H1 (cell line): ENCODE measurements at regions not wholly inside any gene's neighbourhood (a gene's known extent, or its start where the extent isn't known, plus 50 kb on each side); places are given as distances from the start of the nearest gene placed in this dataset.

Source experiments
- CTCF ChIA-PET: fragments of 300-600 bp; sonication (Branson Sonifier 250); formaldehyde crosslinking; loops from one replicate; lab custom pipeline; 2021; ENCODE audit not compliant: partially characterized antibody; lab: Charles Lee
- POLR2A ChIA-PET: fragments of 300-600 bp; sonication (Branson Sonifier 250); formaldehyde crosslinking; loops from one replicate; lab custom pipeline; 2021; ENCODE audit warnings: inconsistent platforms; ENCODE audit not compliant: partially characterized antibody; lab: Charles Lee
- DNase-seq, 2 experiments: peaks; one replicate each; pipeline versions ENCODE4 v3.0.0 to v3.0.0-alpha.2; 2010 to 2022; ENCODE audit warnings: low spot score in 2 of 2, low read depth in 1 of 2, mixed read lengths in 1 of 2
- FAIRE-seq: peaks from 2 replicates; lab custom pipeline; 2011; peaks lifted over from hg19 to GRCh38; lab: Jason Lieb, UNC
- H2AFZ ChIP-seq: 2 replicates; pipeline ENCODE4 v1.8.1; 2012; ENCODE audit warnings: low read length, inconsistent platforms
- H2AK5ac ChIP-seq: 2 replicates; pipeline ENCODE4 v1.6.1; 2013; ENCODE audit warnings: low read depth, low read length
- H2BK120ac ChIP-seq: replicated peaks from 2 replicates; pipeline ENCODE3; 2013; ENCODE audit warnings: low read depth, low read length, inconsistent platforms
- H2BK12ac ChIP-seq: 2 replicates; pipeline ENCODE4 v1.6.1; 2013; ENCODE audit warnings: low read depth, low read length
- H2BK15ac ChIP-seq: 2 replicates; pipeline ENCODE4 v1.6.1; 2013; ENCODE audit warnings: low read length
- H2BK20ac ChIP-seq: 2 replicates; pipeline ENCODE4 v1.6.1; 2013; ENCODE audit warnings: low read length
- H2BK5ac ChIP-seq: 2 replicates; pipeline ENCODE4 v1.6.1; 2013; ENCODE audit warnings: low read depth, low read length
- H3K14ac ChIP-seq: 2 replicates; pipeline ENCODE4 v1.6.1; 2013; ENCODE audit warnings: inconsistent platforms; ENCODE audit not compliant: insufficient read length
- H3K18ac ChIP-seq: 2 replicates; pipeline ENCODE4 v1.6.1; 2013; ENCODE audit warnings: low read length; ENCODE audit errors: extremely low read depth
- H3K23ac ChIP-seq: 2 replicates; pipeline ENCODE4 v1.6.1; 2013; ENCODE audit warnings: inconsistent platforms; ENCODE audit not compliant: insufficient read length
- H3K23me2 ChIP-seq: 2 replicates; pipeline ENCODE4 v1.6.1; 2013; ENCODE audit warnings: low read depth, low read length
- H3K27ac ChIP-seq: 2 replicates; pipeline ENCODE4 v1.6.1; 2011; ENCODE audit warnings: low read depth, low read length, inconsistent platforms
- H3K27me3 ChIP-seq, 4 experiments: replicated peaks in 1 of 4; 1 replicate in 1 of 4; 2 replicates in 3 of 4; pipeline versions ENCODE4 v1.6.1 to v1.8.1; 2011 to 2013; ENCODE audit warnings: low read length in 3 of 4, mild to moderate bottlenecking in 3 of 4, inconsistent platforms in 2 of 4, mixed read lengths in 2 of 4, moderate library complexity in 1 of 4; ENCODE audit not compliant: control insufficient read depth in 3 of 4, insufficient read depth in 3 of 4; ENCODE audit errors: extremely low read depth in 1 of 4
- H3K36me3 ChIP-seq, 4 experiments: 2 replicates each; pipeline versions ENCODE4 v1.6.1 to v1.8.1; 2011 to 2013; ENCODE audit warnings: mild to moderate bottlenecking in 4 of 4, low read length in 3 of 4, moderate library complexity in 2 of 4, control low read depth in 1 of 4, inconsistent platforms in 1 of 4; ENCODE audit not compliant: insufficient read depth in 4 of 4, control insufficient read depth in 2 of 4
- H3K4ac ChIP-seq: replicated peaks from 2 replicates; pipeline ENCODE3; 2013; ENCODE audit warnings: low read length, low read depth, mixed read lengths, inconsistent platforms; ENCODE audit not compliant: insufficient read length
- H3K4me1 ChIP-seq, 4 experiments: replicated peaks in 1 of 4; 1 replicate in 1 of 4; 2 replicates in 3 of 4; pipeline versions ENCODE4 v1.6.1 to v1.8.1; 2011 to 2013; ENCODE audit warnings: low read length in 3 of 4, inconsistent platforms in 2 of 4, mixed read lengths in 1 of 4; ENCODE audit not compliant: insufficient read depth in 4 of 4, control insufficient read depth in 3 of 4
- H3K4me2 ChIP-seq, 2 experiments: 2 replicates each; pipeline versions ENCODE4 v1.6.1 to v1.8.1; 2011 to 2013; ENCODE audit warnings: low read depth in 2 of 2, low read length in 2 of 2, control low read depth in 1 of 2, inconsistent platforms in 1 of 2, mild to moderate bottlenecking in 1 of 2; ENCODE audit not compliant: insufficient read depth in 1 of 2
- H3K4me3 ChIP-seq, 4 experiments: fragments of 200-600, 300-600 bp in 1 of 4; sonication (generic), shearing (Covaris generic), sonication (Bioruptor Twin) in 1 of 4; 2 replicates each; pipeline versions ENCODE4 v1.5.1 to v1.8.1; 2011 to 2016; ENCODE audit warnings: low read length in 4 of 4, low read depth in 3 of 4, control low read depth in 2 of 4, inconsistent platforms in 2 of 4, mild to moderate bottlenecking in 2 of 4, mixed read lengths in 1 of 4, moderate library complexity in 1 of 4; ENCODE audit not compliant: insufficient read depth in 2 of 4; ENCODE audit errors: extremely low read depth in 1 of 4
- H3K56ac ChIP-seq: replicated peaks from 2 replicates; pipeline ENCODE3; 2013; ENCODE audit warnings: low read depth, mild to moderate bottlenecking, mixed read lengths, low read length, inconsistent platforms; ENCODE audit not compliant: insufficient read length
- H3K79me1 ChIP-seq: 2 replicates; pipeline ENCODE4 v1.6.1; 2013; ENCODE audit warnings: low read depth, low read length, control low read depth
- H3K79me2 ChIP-seq, 2 experiments: 2 replicates each; pipeline versions ENCODE4 v1.6.1 to v1.8.1; 2012 to 2013; ENCODE audit warnings: low read length in 2 of 2, mild to moderate bottlenecking in 2 of 2, inconsistent platforms in 1 of 2; ENCODE audit not compliant: insufficient read depth in 2 of 2, control insufficient read depth in 1 of 2
- H3K9ac ChIP-seq, 4 experiments: replicated peaks in 1 of 4; 1 replicate in 1 of 4; 2 replicates in 3 of 4; pipeline versions ENCODE4 v1.6.1 to v1.8.1; 2011 to 2013; ENCODE audit warnings: low read depth in 3 of 4, low read length in 3 of 4, control low read depth in 2 of 4, mild to moderate bottlenecking in 2 of 4, moderate library complexity in 2 of 4, inconsistent platforms in 1 of 4; ENCODE audit errors: extremely low read depth in 1 of 4
- H3K9me3 ChIP-seq, 2 experiments: 2 replicates each; pipeline versions ENCODE4 v1.6.1 to v1.8.1; 2012 to 2013; ENCODE audit warnings: mild to moderate bottlenecking in 2 of 2, moderate library complexity in 2 of 2, control low read depth in 1 of 2, inconsistent platforms in 1 of 2, low read depth in 1 of 2, low read length in 1 of 2, mixed read lengths in 1 of 2; ENCODE audit not compliant: insufficient read depth in 2 of 2
- H4K20me1 ChIP-seq, 2 experiments: replicated peaks in 1 of 2; 2 replicates each; pipeline versions ENCODE3 to v1.8.1; 2011 to 2013; ENCODE audit warnings: inconsistent platforms in 2 of 2, low read length in 2 of 2, mild to moderate bottlenecking in 1 of 2; ENCODE audit not compliant: insufficient read depth in 2 of 2, control insufficient read depth in 1 of 2
- H4K5ac ChIP-seq: 2 replicates; pipeline ENCODE4 v1.6.1; 2013; ENCODE audit warnings: low read length, low read depth, mixed read lengths, inconsistent platforms; ENCODE audit not compliant: insufficient read length
- H4K8ac ChIP-seq: 2 replicates; pipeline ENCODE4 v1.8.0; 2013; ENCODE audit warnings: mild to moderate bottlenecking, moderate library complexity, low read length, inconsistent platforms; ENCODE audit not compliant: insufficient read depth; ENCODE audit errors: extremely low read depth
- H4K91ac ChIP-seq: replicated peaks from 2 replicates; pipeline ENCODE3; 2013; ENCODE audit warnings: low read length, mixed read lengths, inconsistent platforms; ENCODE audit not compliant: insufficient read length
- CREB1 ChIP-seq: IDR thresholded peaks from 2 replicates; pipeline ENCODE4 v1.6.1; 2012; ENCODE audit warnings: inconsistent platforms
- GABPA ChIP-seq: IDR thresholded peaks from 2 replicates; pipeline ENCODE4 v1.6.1; 2011; ENCODE audit warnings: mild to moderate bottlenecking, low read length, moderate library complexity, borderline replicate concordance; ENCODE audit not compliant: insufficient read depth
- MAFK ChIP-seq: IDR thresholded peaks from 2 replicates; pipeline ENCODE4 v1.6.1; 2012; ENCODE audit warnings: low read depth, mild to moderate bottlenecking, improper control_type of control experiment, low read length
- POU5F1 ChIP-seq: IDR thresholded peaks from 2 replicates; pipeline ENCODE4 v1.6.1; 2011; ENCODE audit warnings: low read depth, mild to moderate bottlenecking, low read length, moderate library complexity
- SP2 ChIP-seq: IDR thresholded peaks from 2 replicates; pipeline ENCODE4 v1.6.1; 2012; ENCODE audit warnings: mild to moderate bottlenecking, low read length, inconsistent platforms
- SRF ChIP-seq: IDR thresholded peaks from 2 replicates; pipeline ENCODE4 v1.6.1; 2011; ENCODE audit warnings: mild to moderate bottlenecking, low read depth, low read length, moderate library complexity
- SUZ12 ChIP-seq: fragments of 200-600 bp; sonication (generic); IDR thresholded peaks from 2 replicates; pipeline ENCODE4 v1.6.1; 2012; ENCODE audit warnings: mild to moderate bottlenecking, inconsistent platforms, low read length, moderate library complexity, mixed read lengths
- WGBS, 2 experiments: shearing (Covaris generic) in 1 of 2; methylation state at CpG; one replicate each; pipeline versions ENCODE4 v1.1.6 to v1.1.7; 2013 to 2015; ENCODE audit warnings: low lambda C conversion rate in 2 of 2, mixed read lengths in 2 of 2, inconsistent platforms in 1 of 2, low coverage in 1 of 2, missing lambda C conversion rate in 1 of 2; ENCODE audit not compliant: insufficient replicate concordance in 2 of 2, insufficient coverage in 1 of 2, insufficient read length in 1 of 2; ENCODE audit errors: extremely low coverage in 1 of 2, missing lambda C conversion rate in 1 of 2; 5-methylcytosine and 5-hydroxymethylcytosine counted together

GRCh38 chr20:50283370-50283769 lies 92.7 kb downstream of the CEBPB start:
- Histone ChIP-seq H3K14ac (no peak overlapping the region), H4K20me1 (no peaks in the 10 kb centered on the region), H3K18ac (no peak overlapping the region), H2BK15ac (no peak overlapping the region), H3K27me3 (no peaks in the 10 kb centered on the region), H2AK5ac (no peak overlapping the region), H2AFZ (no peak overlapping the region), H3K4ac (no peak overlapping the region), H4K91ac (no peak overlapping the region), H3K4me1 (peaks cover 0 to 6% (median 2%) of the 10 kb centered on the region in 4 experiments; a peak in 2 of 7 replicates), H3K36me3 (no peaks in the 10 kb centered on the region), H3K79me1 (no peaks in the 10 kb centered on the region), H3K27ac (no peak overlapping the region; the same call in 1 of the 2 replicates), H3K9me3 (no peaks in the 10 kb centered on the region), H3K56ac (no peak overlapping the region), H3K4me2 (no peak overlapping the region), H4K8ac (no peak overlapping the region), H2BK12ac (no peak overlapping the region), H3K9ac (no peak overlapping the region), H4K5ac (no peak overlapping the region), H3K23me2 (no peaks in the 10 kb centered on the region), H2BK120ac (no peak overlapping the region), H2BK20ac (no peak overlapping the region), H3K4me3 (no peak overlapping the region), H2BK5ac (peak overlapping the region; percentile 30; the same call in 1 of the 2 replicates), H3K79me2 (no peaks in the 10 kb centered on the region), H3K23ac (no peak overlapping the region)
- no peak for DNase-seq
- POLR2A ChIA-PET: interaction anchor here (0.7 to 2.5 kb wide), 3 partner anchors 9 to 92 kb away, joined by 3 to 7 read pairs (median 3); no protein-coding TSS in a partner anchor
- TF ChIP-seq MAFK (no peak), SP2 (no peak), SRF (no peak), CREB1 (no peak), GABPA (no peak), POU5F1 (no peak), SUZ12 (no peak)
- CTCF ChIA-PET: interaction anchor here (1.0 to 7.4 kb wide), 13 partner anchors 11 to 183 kb away, joined by 3 to 61 read pairs (median 7); no protein-coding TSS in a partner anchor
- WGBS, 2 experiments: 82% methylated on average over 7 of the region's 7 CpGs; no CpG with 5 or more reads in 1 of the 2 experiments
- no peak for FAIRE-seq
